HG02798 (cell line): ENCODE measurements at regions not wholly inside any gene's neighbourhood (a gene's known extent, or its start where the extent isn't known, plus 50 kb on each side); places are given as distances from the start of the nearest gene placed in this dataset.

Source experiments
- ATAC-seq: cut with Tn5 transposase; IDR thresholded peaks from one replicate; pipeline ENCODE4 v1.9.1; 2021; ENCODE audit warnings: mild to moderate bottlenecking; ENCODE audit not compliant: unreplicated experiment, poor library complexity

GRCh38 chr13:109465148-109465547 lies 321.2 kb downstream of the IRS2 start:
- no peak for ATAC-seq

DNA sequence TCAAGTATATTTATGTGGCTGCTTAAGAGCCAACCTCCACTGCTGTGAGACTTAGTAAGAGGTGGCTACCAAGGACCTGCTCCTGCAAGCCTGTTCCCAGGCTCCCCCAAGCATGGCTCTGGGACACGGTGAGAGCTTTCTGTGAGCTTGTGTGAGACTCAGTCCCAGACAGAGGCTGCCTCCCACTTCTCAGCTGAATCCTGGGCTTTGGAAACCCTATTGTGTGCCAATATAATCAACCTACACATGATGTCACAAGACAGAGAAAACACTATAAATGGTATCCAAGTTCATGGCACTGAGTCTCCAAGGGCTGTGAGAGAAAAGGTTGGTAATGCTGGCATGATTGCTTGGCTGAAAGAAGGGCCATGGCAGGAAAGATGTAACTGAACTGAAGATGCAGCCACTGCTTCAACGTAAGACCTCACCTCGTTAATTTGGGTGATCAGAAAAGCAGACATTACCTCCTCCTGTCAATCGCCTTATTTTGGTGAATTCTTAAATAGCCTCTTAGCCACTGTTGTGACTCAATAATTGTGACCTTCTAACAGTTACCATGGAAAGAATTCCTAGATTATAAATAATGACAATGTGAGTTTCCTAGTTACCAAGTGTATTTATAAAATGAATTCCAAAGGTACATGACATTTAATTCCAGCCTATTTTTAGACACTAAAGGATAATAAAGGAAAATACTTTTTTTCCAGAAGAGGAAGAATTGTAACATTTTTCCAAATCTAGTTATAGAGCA lies 332.0 kb downstream of the IRS2 start:
- ATAC-seq, result no peak

GRCh38 chr13:109451726-109452125 lies 334.7 kb downstream of the IRS2 start:
- no peak for ATAC-seq

DNA sequence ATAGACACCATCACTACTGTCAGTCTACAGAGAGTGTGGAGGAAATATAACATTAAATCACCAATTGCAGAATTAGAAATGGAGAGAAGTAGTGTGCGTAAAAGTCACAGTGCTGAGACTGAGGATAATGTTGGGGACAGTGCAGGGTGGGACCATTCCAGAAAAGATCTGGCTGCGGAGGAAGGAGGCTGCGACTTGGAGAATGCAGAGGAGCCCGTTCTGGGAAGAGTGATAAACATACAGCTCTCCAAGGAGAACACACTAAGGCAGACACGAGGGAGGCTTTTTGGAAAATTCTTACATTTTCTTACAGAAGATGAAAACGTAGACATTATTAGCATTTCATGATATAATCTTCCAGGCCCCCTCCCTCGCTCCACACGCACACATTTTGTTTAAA lies 337.8 kb downstream of the IRS2 start:
- ATAC-seq, result no peak

- no peak for ATAC-seq
Measured at GRCh38 chr13:109447667-109448066, 338.7 kb downstream of the IRS2 start.

- no peak for ATAC-seq
Measured at GRCh38 chr13:109440320-109440719, 346.1 kb downstream of the IRS2 start.

- no peak for ATAC-seq
Measured at GRCh38 chr13:109439813-109440212, 346.6 kb downstream of the IRS2 start.

DNA sequence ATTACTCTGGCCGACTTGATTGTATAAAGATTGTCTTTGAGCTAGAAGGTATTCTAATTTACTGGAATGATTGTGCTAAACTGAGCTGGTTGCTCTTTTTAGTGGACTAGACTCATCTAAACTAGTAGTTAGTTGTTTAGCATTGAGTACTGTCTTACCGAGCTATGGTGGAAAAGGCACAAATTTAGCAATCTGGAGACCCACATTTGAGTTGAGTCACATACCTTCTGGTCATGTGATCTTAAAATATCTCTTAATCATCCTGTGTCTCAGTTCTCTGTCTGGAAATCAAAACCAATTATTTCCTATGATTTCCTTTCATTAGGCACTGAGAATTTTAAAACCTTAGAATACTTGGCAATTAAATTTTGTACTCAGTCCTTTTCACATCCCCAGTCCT lies 349.5 kb downstream of the IRS2 start:
- no peak for ATAC-seq

DNA sequence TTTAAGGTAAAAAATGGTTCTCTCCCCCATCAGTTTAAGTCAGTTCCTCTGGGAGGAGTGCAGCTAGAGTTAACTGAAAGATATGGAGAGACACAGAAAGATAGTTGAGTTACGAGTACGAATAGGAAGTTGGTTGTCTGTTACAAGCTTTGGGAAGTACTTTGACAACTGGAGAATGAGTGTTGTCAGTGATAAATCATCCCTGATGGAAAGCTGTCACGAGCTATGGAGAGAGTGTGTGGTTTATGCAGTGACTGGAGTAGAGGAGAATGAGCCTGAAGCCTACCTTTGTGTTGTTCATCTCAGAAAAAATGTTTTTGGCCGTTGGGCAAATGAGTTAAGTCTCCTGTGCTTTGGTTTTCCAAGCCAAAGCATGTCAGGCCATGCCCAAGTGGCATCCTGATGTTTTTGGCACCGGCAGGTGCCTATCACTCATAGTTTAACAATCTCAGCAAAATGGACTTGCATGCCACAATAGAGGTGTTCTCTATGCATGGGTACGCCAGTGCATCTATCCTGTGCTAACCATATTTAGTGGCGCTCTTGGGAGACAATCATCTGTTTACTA lies 350.2 kb downstream of the IRS2 start:
- ATAC-seq, result no peak

DNA sequence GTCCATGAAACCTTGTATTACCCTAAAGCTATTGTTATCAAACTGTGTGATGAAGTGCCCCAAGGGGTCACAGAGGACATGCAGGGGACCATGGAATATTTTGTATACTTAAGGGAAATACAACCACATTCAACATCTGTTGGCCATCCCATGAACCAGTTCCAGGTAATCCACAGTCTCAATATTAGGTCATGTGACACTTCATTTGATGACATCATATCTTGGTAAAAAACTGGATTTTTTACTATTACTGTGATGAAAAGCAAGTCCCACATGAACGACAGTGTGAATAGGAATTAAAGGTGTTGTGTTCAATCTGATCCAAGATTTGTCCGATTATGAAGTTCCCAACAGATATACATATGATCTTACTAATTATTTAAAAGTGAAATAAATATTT lies 355.2 kb downstream of the IRS2 start:
- no peak for ATAC-seq

- ATAC-seq, result no peak
Measured at GRCh38 chr13:109428146-109428545, 358.2 kb downstream of the IRS2 start.

- no peak for ATAC-seq
Measured at GRCh38 chr13:109427695-109428094, 358.7 kb downstream of the IRS2 start.

DNA sequence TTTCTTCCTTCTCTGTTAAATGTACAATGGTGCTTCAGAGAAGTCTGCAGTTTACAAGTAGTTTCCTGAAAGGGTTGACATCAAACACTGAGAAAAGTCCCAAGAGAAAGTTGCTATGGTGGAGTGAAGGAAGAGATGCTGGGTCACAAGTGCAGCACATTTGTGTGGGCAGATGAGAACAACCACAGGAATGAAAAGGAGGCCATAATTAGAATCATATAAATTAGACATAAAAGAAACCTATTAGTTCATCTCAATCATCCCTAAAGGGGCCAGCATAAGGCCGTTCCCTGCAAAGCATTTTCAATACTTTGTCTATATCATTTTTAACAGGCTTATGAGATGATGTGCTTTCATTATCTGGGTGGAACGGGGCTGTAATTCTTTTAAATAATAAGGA lies 359.2 kb downstream of the IRS2 start:
- ATAC-seq, result no peak

DNA sequence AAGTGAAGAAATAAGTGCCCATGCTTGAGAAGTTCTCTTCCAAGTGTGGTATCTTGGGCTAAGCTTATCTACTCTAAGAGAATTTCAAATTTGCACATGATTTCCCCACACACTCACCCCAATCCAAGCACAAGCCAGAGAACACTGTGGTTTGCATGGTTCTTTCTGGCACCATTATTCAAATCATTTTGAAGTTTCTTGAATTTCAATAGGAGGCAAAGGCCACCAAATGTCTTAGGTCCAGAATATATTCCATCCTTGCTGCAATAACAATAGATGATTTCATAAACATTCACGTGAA lies 359.7 kb downstream of the IRS2 start:
- ATAC-seq, result no peak

DNA sequence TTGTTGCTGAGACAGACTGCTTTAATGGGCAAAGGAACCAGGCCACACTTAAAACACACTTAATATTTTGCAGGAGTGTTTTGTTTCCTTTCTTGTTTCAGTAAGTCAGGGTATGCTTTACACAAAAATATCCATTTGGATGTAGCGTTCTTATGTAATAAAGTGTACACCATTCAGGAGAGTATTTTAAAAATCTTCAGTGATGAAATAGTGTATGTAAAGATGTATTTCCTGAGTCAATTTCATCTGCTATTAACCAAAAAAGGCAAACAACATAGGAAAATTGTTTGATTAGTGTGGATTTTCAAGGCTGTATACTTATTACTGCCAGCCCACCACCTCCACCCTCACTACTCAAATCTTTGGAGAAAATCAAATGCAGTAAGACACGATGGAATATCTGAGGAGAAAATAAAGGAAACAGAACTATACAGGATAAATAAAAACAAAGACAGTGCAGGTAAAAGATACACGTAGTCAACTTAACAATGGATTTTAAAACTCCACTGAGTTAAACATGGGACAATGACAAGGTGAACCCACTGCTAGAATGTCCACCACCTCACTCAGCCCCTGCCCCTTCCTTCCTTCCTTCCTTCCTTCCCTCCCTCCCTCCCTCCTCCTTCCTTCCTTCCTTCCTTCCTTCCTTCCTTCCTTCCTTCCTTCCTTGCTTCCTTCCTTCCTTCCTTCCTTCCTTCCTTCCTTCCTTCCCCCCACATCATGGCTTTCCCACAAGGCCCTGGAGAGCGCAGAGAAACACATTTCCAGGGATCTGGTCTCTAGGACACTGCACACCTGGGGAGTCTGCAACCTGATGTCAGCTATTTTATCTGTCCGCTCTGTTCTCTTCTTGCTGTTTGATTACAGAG lies 360.3 kb downstream of the IRS2 start:
- ATAC-seq, result no peak

DNA sequence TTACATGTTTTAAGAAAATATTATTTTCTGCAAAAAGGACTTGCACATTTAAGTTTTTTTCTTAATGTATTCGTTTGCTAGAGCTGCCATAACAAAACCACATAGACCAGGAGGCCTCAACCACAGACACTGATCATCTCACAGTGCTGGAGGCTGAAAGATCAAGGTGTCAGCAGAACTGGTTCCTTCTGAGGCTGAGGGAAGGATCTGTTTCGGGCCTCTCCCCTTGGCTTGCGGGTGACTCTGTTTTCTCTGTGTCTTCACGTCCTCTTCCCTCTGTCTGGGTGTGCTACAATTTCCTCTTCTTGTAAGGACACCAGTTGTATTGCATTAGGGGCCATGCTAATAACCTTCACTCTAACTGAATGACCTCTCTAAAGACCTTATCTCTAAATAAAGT lies 364.2 kb downstream of the IRS2 start:
- no peak for ATAC-seq

GRCh38 chr13:109419896-109420295 lies 366.5 kb downstream of the IRS2 start:
- no peak for ATAC-seq

DNA sequence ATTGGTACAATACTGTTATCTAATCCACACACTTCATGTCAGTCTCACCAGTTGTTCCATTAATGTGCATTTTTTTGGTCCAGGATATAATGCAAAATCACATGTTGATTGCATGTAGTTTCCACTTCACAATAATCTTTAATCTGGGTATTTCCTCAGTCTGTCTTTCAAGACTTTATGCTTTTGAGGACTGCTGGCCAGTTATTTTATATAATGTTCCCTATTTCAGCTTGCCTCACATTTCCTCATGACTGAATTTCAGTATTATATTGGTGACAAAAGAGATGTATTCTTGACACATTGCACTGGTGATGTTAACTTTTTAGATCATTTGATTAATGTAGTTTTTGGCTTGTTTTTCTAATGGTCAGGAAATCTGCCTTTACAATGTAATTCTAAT lies 368.3 kb downstream of the IRS2 start:
- no peak for ATAC-seq

DNA sequence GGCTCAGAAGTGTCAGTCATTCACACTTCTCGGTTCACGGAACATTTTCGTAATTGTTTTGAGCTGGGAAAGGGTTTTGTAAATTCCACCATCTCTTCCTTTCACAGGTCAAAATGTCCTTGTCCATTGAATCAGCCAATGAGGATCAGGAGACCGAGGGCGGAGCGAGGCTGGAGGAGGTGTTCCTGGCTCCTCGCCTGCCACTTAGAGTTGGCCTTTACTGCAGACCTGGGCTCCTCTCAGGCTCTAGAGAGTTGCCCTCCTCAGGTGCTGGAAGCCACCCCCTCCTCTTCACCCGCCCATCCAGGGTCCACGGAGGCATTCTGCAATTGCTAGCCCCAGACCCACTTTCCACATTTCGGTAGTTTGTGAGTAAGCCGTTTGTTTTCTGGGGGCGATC lies 370.4 kb downstream of the IRS2 start:
- ATAC-seq, result no peak

- ATAC-seq, result no peak
Measured at GRCh38 chr13:109415057-109415456, 371.3 kb downstream of the IRS2 start.

DNA sequence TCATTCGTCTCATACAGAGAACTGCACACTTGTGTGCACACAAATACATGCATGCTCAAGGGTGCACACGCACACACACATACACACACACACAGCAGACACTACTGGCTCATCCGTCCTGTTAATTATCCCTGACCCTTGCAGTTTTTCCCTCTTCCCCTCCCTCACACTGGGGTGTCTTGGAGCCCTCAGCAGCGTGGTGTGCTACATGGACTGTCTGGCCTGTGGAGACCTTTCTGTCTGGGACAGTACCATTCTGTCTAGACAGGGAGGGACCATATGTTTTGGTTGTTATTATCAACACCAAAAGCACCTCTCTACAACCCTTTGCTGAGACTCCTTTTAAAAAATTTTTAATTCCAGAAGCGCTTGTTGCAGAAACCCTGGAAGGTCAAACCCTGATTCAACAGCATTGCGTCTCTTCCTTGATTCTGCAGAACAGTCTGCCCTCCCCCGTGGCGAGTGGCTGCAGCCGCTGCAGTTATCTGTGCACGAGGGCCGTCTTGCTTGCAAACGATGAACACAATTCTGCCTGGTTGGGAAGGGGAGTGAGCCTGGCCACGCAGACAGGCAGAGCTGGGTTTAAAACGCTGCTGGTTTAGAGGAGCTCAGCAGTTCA lies 374.0 kb downstream of the IRS2 start:
- no peak for ATAC-seq
